ENCODE measurements at regions not wholly inside any gene's neighbourhood (a gene's known extent, or its start where the extent isn't known, plus 50 kb on each side); places are given as distances from the start of the nearest gene placed in this dataset.

DNA sequence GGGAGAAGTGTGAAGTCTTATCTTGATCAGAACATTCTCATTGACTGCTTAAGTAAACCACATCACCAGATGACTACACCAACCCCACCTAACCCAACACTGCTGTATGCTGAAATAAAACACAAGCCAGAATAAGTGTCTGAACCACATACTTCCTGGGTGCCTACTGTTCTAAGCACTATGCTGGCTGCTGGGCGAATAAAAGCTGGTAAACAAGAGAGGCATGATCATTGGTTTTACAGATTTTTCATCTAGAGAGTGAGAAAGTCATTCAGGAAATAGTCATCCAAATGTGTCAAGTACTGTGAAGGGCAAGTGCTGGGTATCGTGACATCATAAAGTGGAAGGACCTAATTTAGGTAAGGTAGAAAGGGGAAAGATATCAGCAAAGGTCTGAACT lies 199.0 kb upstream of the SOX9 start:
- Histone ChIP-seq H3K27ac (ENCODE audit: insufficient read depth, low read depth, low read length, poor library complexity, severe bottlenecking) (no peak overlapping the region), H3K27me3 (ENCODE audit: control insufficient read depth, insufficient read depth, low read length, poor library complexity, severe bottlenecking) (no peaks in the 10 kb centered on the region), H3K9me3 (ENCODE audit: control insufficient read depth, low read length) (no peaks in the 10 kb centered on the region), H3K36me3 (ENCODE audit: control insufficient read depth, insufficient read depth, low read length) (no peaks in the 10 kb centered on the region), H3K4me1 (ENCODE audit: control insufficient read depth, insufficient read depth, low read length) (no peaks in the 10 kb centered on the region), H3K4me3 (ENCODE audit: insufficient read depth, low read depth, low read length) (no peak overlapping the region)
- WGBS, 2 experiments, result 89 to 94% methylated on average over 2 of the region's 2 CpGs

DNA sequence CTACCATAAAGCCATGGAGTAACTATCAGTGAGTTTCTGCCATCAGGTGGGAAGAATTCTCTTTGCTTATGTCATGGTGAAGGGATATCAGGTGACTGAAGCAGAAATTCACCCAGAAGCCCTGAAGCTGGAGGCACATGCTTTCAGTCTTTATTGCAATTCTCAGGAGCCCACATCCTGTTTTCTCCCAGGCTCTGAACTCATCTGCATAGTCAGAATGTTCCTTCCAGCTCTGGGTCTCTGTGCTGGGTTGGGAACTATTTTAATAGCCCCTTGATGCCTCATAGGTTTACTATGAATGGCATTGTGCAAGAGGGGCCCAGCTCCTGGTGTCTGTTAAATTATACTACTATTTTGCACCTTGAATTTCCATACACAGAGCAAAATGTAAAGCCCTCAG lies 198.4 kb upstream of the SOX9 start:
- Histone ChIP-seq H3K4me1 (ENCODE audit: control insufficient read depth, insufficient read depth, low read length) (no peaks in the 10 kb centered on the region), H3K27ac (ENCODE audit: insufficient read depth, low read depth, low read length, poor library complexity, severe bottlenecking) (no peak overlapping the region), H3K27me3 (ENCODE audit: control insufficient read depth, insufficient read depth, low read length, poor library complexity, severe bottlenecking) (no peaks in the 10 kb centered on the region), H3K4me3 (ENCODE audit: insufficient read depth, low read depth, low read length) (no peak overlapping the region), H3K36me3 (ENCODE audit: control insufficient read depth, insufficient read depth, low read length) (no peaks in the 10 kb centered on the region), H3K9me3 (ENCODE audit: control insufficient read depth, low read length) (no peaks in the 10 kb centered on the region)

DNA sequence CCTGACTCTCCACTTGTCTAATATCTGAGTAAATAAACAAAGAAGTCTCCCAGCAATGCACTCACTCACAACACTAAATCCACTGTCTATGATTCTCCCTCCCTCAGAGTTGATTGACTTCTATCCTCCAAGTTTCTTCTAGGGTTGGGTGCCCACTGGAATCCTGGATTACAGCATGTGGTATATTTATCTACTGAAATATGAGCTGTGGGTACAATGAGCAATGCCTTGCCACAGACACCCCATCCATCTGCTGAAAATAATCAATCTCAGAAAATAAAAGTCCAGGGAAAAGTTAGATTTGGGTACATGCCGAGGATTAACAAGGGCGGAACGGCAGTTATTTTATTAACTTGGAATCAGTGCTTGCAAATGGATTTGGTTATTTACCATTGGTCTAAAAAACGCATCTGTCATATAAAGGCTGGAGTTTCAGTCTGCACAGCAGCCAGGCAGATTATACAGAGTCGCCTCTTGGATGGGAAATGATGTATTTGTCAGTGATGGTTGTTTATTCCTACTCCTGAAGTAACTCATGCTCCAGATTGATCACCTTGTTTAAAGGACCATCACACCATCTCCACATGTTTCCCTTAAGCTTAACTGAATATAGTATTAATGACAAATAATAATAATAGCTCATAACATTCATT lies 193.9 kb upstream of the SOX9 start:
- H3K27ac ChIP-seq (ENCODE audit: insufficient read depth, low read depth, low read length, poor library complexity, severe bottlenecking), result no peak overlapping the region
- H3K9me3 ChIP-seq (ENCODE audit: control insufficient read depth, low read length), result no peaks in the 10 kb centered on the region
- H3K4me3 ChIP-seq (ENCODE audit: insufficient read depth, low read depth, low read length), result no peak overlapping the region
- H3K27me3 ChIP-seq (ENCODE audit: control insufficient read depth, insufficient read depth, low read length, poor library complexity, severe bottlenecking), result no peaks in the 10 kb centered on the region
- WGBS, 2 experiments, result 81 to 83% methylated on average over 5 of the region's 5 CpGs
- no peaks in the 10 kb centered on the region for H3K4me1 ChIP-seq (ENCODE audit: control insufficient read depth, insufficient read depth, low read length)
- H3K36me3 ChIP-seq (ENCODE audit: control insufficient read depth, insufficient read depth, low read length), result no peaks in the 10 kb centered on the region

DNA sequence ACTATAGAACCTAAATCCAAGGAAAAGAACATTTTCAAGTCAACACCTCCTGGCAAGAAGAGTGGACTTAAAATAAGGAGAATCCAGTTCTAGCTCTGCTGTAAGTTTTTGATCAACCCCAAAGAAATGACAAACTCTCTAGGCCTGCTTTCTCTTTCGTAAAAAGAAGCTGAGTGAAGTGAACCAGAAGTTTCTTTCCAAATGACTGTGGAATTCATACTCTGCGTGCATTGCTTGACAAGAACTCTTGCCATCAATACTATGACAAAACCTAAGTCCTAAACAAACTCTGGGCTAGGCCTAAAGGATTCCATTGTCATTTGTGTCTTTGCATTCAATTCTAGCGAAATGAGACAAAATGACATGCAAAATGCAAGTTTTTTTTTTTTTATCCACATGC lies 187.5 kb upstream of the SOX9 start:
- Histone ChIP-seq H3K9me3 (ENCODE audit: control insufficient read depth, low read length) (no peaks in the 10 kb centered on the region), H3K27me3 (ENCODE audit: control insufficient read depth, insufficient read depth, low read length, poor library complexity, severe bottlenecking) (no peaks in the 10 kb centered on the region), H3K27ac (ENCODE audit: insufficient read depth, low read depth, low read length, poor library complexity, severe bottlenecking) (no peak overlapping the region), H3K4me3 (ENCODE audit: insufficient read depth, low read depth, low read length) (no peak overlapping the region), H3K4me1 (ENCODE audit: control insufficient read depth, insufficient read depth, low read length) (no peaks in the 10 kb centered on the region), H3K36me3 (ENCODE audit: control insufficient read depth, insufficient read depth, low read length) (no peaks in the 10 kb centered on the region)
- 93 to 95% methylated on average over 3 of the region's 3 CpGs for WGBS, 2 experiments

DNA sequence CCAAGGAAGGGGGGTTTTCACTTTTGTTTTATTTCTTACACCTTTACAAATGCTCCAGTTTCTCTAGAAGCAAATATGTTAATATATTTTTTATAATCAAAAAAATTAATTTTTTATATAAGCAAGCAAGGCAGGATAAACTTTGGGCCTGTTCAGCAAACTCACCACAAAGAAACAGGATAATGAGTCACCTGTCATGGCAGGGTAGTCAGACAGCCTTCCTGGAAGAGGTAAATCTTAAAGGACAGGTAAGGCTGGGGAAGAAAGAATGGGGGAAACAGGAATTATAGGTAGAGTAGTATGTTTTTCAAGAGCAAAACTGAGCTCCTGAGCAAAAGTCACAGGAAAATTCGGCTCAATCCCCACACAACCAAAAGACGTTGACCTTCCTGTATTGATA lies 186.3 kb upstream of the SOX9 start:
- H3K27me3 ChIP-seq (ENCODE audit: control insufficient read depth, insufficient read depth, low read length, poor library complexity, severe bottlenecking), result no peaks in the 10 kb centered on the region
- no peaks in the 10 kb centered on the region for H3K4me1 ChIP-seq (ENCODE audit: control insufficient read depth, insufficient read depth, low read length)
- WGBS, 2 experiments, result 92 to 97% methylated on average over 2 of the region's 2 CpGs
- H3K36me3 ChIP-seq (ENCODE audit: control insufficient read depth, insufficient read depth, low read length), result no peaks in the 10 kb centered on the region
- no peak overlapping the region for H3K4me3 ChIP-seq (ENCODE audit: insufficient read depth, low read depth, low read length)
- H3K9me3 ChIP-seq (ENCODE audit: control insufficient read depth, low read length), result no peaks in the 10 kb centered on the region
- no peak overlapping the region for H3K27ac ChIP-seq (ENCODE audit: insufficient read depth, low read depth, low read length, poor library complexity, severe bottlenecking)

DNA sequence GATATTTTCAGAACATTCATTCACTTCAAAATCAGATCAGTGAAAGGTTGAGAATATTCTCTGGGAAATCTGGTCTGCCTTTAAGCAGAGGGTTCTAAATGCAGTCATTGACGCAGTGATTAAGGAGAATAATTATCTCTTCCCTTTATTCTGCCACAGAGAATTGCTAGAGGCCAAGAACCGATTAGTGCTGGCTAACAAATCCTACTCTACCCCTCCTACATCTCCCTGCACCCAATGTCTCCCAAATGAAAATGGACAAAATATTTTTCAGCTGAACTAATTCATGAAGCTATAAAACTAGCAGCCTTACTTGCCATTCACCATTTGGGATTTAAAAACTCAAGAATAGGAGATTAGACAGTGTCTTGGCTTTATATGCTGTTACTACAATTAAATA lies 185.5 kb upstream of the SOX9 start:
- H3K27ac ChIP-seq (ENCODE audit: insufficient read depth, low read depth, low read length, poor library complexity, severe bottlenecking), result no peak overlapping the region
- no peaks in the 10 kb centered on the region for H3K36me3 ChIP-seq (ENCODE audit: control insufficient read depth, insufficient read depth, low read length)
- WGBS, 2 experiments, result 86 to 87% methylated on average over 2 of the region's 2 CpGs
- H3K9me3 ChIP-seq (ENCODE audit: control insufficient read depth, low read length), result no peaks in the 10 kb centered on the region
- no peak overlapping the region for H3K4me3 ChIP-seq (ENCODE audit: insufficient read depth, low read depth, low read length)
- no peaks in the 10 kb centered on the region for H3K4me1 ChIP-seq (ENCODE audit: control insufficient read depth, insufficient read depth, low read length)
- H3K27me3 ChIP-seq (ENCODE audit: control insufficient read depth, insufficient read depth, low read length, poor library complexity, severe bottlenecking), result no peaks in the 10 kb centered on the region

DNA sequence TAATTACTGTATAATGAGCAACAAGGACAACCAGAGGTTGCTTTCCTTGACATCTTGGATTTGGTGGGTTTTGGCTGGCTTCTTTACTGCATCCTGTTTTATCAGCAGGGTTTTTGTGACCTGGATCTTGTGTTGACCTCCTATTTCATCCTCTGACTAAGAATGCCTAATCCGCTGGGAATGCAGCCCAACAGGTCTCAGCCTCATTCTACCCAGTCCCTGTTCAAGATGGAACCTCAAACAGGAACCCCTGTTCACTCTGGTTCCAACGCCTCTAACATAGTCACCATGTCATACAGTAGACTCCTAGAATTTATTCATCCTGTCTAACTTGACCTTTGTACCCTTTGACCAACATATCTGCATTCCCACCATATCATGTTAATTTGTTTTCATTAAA lies 183.8 kb upstream of the SOX9 start:
- no peaks in the 10 kb centered on the region for H3K9me3 ChIP-seq (ENCODE audit: control insufficient read depth, low read length)
- H3K4me3 ChIP-seq (ENCODE audit: insufficient read depth, low read depth, low read length), result no peak overlapping the region
- no peaks in the 10 kb centered on the region for H3K36me3 ChIP-seq (ENCODE audit: control insufficient read depth, insufficient read depth, low read length)
- H3K4me1 ChIP-seq (ENCODE audit: control insufficient read depth, insufficient read depth, low read length), result no peaks in the 10 kb centered on the region
- 89 to 90% methylated on average over 2 of the region's 2 CpGs for WGBS, 2 experiments
- H3K27ac ChIP-seq (ENCODE audit: insufficient read depth, low read depth, low read length, poor library complexity, severe bottlenecking), result no peak overlapping the region
- H3K27me3 ChIP-seq (ENCODE audit: control insufficient read depth, insufficient read depth, low read length, poor library complexity, severe bottlenecking), result no peaks in the 10 kb centered on the region

DNA sequence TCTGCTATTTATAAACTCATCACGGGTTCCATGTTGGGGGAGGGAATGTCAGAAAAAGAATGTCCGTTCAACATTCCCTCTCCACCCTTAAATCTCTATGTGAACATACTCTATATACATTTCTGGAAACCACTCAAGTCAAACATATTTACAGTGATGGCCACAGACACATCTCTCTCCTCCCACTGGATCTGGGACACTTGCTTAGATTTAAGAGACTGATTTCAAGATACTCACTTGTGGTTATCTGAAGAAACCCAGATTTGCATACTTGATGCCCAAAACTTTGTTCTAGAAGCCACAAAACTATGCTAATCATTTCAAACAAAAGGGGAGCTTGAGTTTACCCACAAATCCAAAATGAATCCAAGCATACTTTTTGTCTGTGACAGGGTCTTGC lies 182.9 kb upstream of the SOX9 start:
- no peaks in the 10 kb centered on the region for H3K36me3 ChIP-seq (ENCODE audit: control insufficient read depth, insufficient read depth, low read length)
- H3K4me3 ChIP-seq (ENCODE audit: insufficient read depth, low read depth, low read length), result no peak overlapping the region
- 96 to 100% methylated on average over 2 of the region's 2 CpGs for WGBS, 2 experiments
- H3K27me3 ChIP-seq (ENCODE audit: control insufficient read depth, insufficient read depth, low read length, poor library complexity, severe bottlenecking), result no peaks in the 10 kb centered on the region
- H3K4me1 ChIP-seq (ENCODE audit: control insufficient read depth, insufficient read depth, low read length), result no peaks in the 10 kb centered on the region
- H3K9me3 ChIP-seq (ENCODE audit: control insufficient read depth, low read length), result no peaks in the 10 kb centered on the region
- no peak overlapping the region for H3K27ac ChIP-seq (ENCODE audit: insufficient read depth, low read depth, low read length, poor library complexity, severe bottlenecking)

DNA sequence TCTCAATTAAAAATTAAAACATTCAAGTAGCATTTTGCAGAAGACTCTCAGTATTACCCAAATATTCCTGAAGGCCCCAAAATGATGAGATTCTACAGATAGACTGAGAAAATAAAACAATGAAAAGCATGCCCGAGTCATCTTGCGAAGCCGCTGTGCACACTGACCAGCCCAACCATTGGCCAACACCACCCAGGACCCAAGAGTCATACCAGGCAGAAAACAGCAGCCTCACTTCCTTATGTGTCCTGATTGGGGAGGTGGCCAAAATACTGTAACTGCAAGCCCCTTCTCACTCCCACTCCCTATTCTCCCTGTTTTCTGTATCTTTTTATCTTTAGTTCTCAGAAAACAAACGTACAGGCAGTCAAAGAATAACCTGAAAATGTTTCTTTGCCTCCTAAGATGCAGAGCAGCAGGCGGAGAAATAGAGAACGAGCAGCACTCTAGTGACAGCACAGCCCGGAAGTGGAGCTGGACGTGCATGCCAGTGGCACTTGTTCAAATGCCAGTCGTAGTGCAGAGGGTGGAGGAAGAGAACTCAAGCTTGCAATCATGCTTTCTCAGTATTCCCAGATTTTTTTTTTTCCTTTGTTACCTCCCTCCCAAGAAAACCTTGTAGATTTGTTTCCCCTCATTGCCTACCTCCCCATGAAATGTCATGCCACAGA lies 182.3 kb upstream of the SOX9 start:
- Histone ChIP-seq H3K9me3 (ENCODE audit: control insufficient read depth, low read length) (no peaks in the 10 kb centered on the region), H3K27ac (ENCODE audit: insufficient read depth, low read depth, low read length, poor library complexity, severe bottlenecking) (no peak overlapping the region)
- 85 to 86% methylated on average over 9 of the region's 9 CpGs for WGBS, 2 experiments

DNA sequence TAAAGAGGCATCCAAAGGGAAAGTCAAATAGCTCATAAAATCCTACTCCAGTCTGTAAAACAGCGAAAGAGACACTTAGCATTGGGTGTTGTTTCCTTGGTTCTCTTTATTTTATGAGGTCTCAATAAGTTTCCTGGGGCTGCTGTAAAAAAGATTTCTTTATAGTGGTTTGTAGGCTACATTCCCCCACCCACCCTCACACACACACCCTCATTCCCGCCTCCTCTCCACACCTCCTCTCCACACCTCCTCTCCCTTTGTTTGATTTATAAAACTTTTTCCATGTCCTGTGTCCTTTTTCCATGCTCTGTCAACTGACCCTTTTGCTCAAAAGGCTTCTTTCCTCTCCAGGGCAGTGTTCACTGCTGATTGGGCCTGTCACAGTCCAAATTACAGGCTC lies 178.9 kb upstream of the SOX9 start:
- H3K36me3 ChIP-seq (ENCODE audit: control insufficient read depth, insufficient read depth, low read length), result no peaks in the 10 kb centered on the region
- no peaks in the 10 kb centered on the region for H3K4me1 ChIP-seq (ENCODE audit: control insufficient read depth, insufficient read depth, low read length)
- 75 to 77% methylated on average over 2 of the region's 2 CpGs for WGBS, 2 experiments
- no peaks in the 10 kb centered on the region for H3K9me3 ChIP-seq (ENCODE audit: control insufficient read depth, low read length)
- no peaks in the 10 kb centered on the region for H3K27me3 ChIP-seq (ENCODE audit: control insufficient read depth, insufficient read depth, low read length, poor library complexity, severe bottlenecking)
- no peak overlapping the region for H3K4me3 ChIP-seq (ENCODE audit: insufficient read depth, low read depth, low read length)
- no peak overlapping the region for H3K27ac ChIP-seq (ENCODE audit: insufficient read depth, low read depth, low read length, poor library complexity, severe bottlenecking)

More for the DNA sequence above, 182.3 kb upstream of the SOX9 start:
- Histone ChIP-seq H3K4me1 (ENCODE audit: control insufficient read depth, insufficient read depth, low read length) (no peaks in the 10 kb centered on the region), H3K36me3 (ENCODE audit: control insufficient read depth, insufficient read depth, low read length) (no peaks in the 10 kb centered on the region), H3K27me3 (ENCODE audit: control insufficient read depth, insufficient read depth, low read length, poor library complexity, severe bottlenecking) (no peaks in the 10 kb centered on the region), H3K4me3 (ENCODE audit: insufficient read depth, low read depth, low read length) (no peak overlapping the region)

Data from ectodermal cell (in vitro differentiated cells).